SK-N-SH treated with all-trans-retinoic acid at 6 μM for 48 hours (cell line): ENCODE measurements at regions not wholly inside any gene's neighbourhood (a gene's known extent, or its start where the extent isn't known, plus 50 kb on each side); places are given as distances from the start of the nearest gene placed in this dataset.

ENCODE experiments used
- ATAC-seq: fragments of 200-7000 bp; cut with Tn5 transposase; 3 replicates; pipeline ENCODE4 v1.9.1; 2020; ENCODE audit warnings: mild to moderate bottlenecking, moderate library complexity
- ARNTL ChIP-seq: fragments of 450-650 bp; formaldehyde crosslinking; IDR thresholded peaks from 2 replicates; pipeline ENCODE4 v1.5.0; 2020; ENCODE audit warnings: low read depth, mild to moderate bottlenecking, moderate library complexity, borderline replicate concordance
- BACH2 ChIP-seq: fragments of 250-450 bp; sonication (Bioruptor Pico); IDR thresholded peaks from 2 replicates; pipeline ENCODE4 v1.9.0; 2021; ENCODE audit warnings: mild to moderate bottlenecking, borderline replicate concordance
- CREB5 ChIP-seq: fragments of 250-450 bp; sonication (Bioruptor Pico); IDR thresholded peaks from 2 replicates; pipeline ENCODE4 v1.5.1; 2020; ENCODE audit warnings: low read depth, mild to moderate bottlenecking, moderate library complexity
- CSDC2 ChIP-seq: fragments of 250-450 bp; sonication (Bioruptor Pico); IDR thresholded peaks from 2 replicates; pipeline ENCODE4 v1.5.0; 2020; ENCODE audit warnings: mild to moderate bottlenecking, moderate library complexity
- ESRRG ChIP-seq: fragments of 250-450 bp; sonication (Bioruptor Pico); IDR thresholded peaks from 2 replicates; pipeline ENCODE4 v1.6.1; 2021; ENCODE audit warnings: mild to moderate bottlenecking
- GLIS3 ChIP-seq: fragments of 250-450 bp; sonication (Bioruptor Pico); IDR thresholded peaks from 2 replicates; pipeline ENCODE4 v1.5.0; 2020; ENCODE audit warnings: mild to moderate bottlenecking, moderate library complexity
- ISL1 ChIP-seq: fragments of 250-450 bp; sonication (Bioruptor Pico); IDR thresholded peaks from 2 replicates; pipeline ENCODE4 v2.1.2; 2022; ENCODE audit warnings: mild to moderate bottlenecking, moderate library complexity
- OSR1 ChIP-seq: fragments of 250-450 bp; sonication (Bioruptor Pico); IDR thresholded peaks from 2 replicates; pipeline ENCODE4 v1.8.0; 2022; ENCODE audit warnings: moderate library complexity, mild to moderate bottlenecking, inconsistent platforms
- PPARA ChIP-seq: fragments of 250-450 bp; sonication (Bioruptor Pico); IDR thresholded peaks from 2 replicates; pipeline ENCODE4 v1.5.0; 2020; ENCODE audit warnings: mild to moderate bottlenecking, borderline replicate concordance
- RARB ChIP-seq: fragments of 250-450 bp; sonication (Bioruptor Pico); IDR thresholded peaks from 2 replicates; pipeline ENCODE4 v1.8.0; 2021; ENCODE audit warnings: mild to moderate bottlenecking, moderate library complexity
- SNAI2 ChIP-seq: fragments of 250-450 bp; sonication (Bioruptor Pico); IDR thresholded peaks from 2 replicates; pipeline ENCODE4 v1.5.0; 2020; ENCODE audit warnings: mild to moderate bottlenecking, moderate library complexity
- TCF4 ChIP-seq: fragments of 250-450 bp; sonication (Bioruptor Pico); IDR thresholded peaks from 2 replicates; pipeline ENCODE4 v1.8.0; 2021; ENCODE audit warnings: mild to moderate bottlenecking, moderate library complexity, borderline replicate concordance
- TOX ChIP-seq: fragments of 250-450 bp; sonication (Bioruptor Pico); IDR thresholded peaks from 2 replicates; pipeline ENCODE4 v1.8.0; 2021; ENCODE audit warnings: mild to moderate bottlenecking, moderate library complexity, borderline replicate concordance
- ZC3H10 ChIP-seq: fragments of 250-450 bp; sonication (Bioruptor Pico); IDR thresholded peaks from 2 replicates; pipeline ENCODE4 v1.5.1; 2021; ENCODE audit warnings: mild to moderate bottlenecking, moderate library complexity
- ZFP3 ChIP-seq: fragments of 250-450 bp; sonication (Bioruptor Pico); IDR thresholded peaks from 2 replicates; pipeline ENCODE4 v1.5.0; 2020; ENCODE audit warnings: mild to moderate bottlenecking, moderate library complexity
- ZFP30 ChIP-seq: fragments of 450-650 bp; formaldehyde crosslinking; IDR thresholded peaks from 2 replicates; pipeline ENCODE4 v1.5.0; 2022; ENCODE audit warnings: mild to moderate bottlenecking, moderate library complexity
- ZNF565 ChIP-seq: fragments of 450-650 bp; formaldehyde crosslinking; conservative IDR thresholded peaks from 2 replicates; pipeline ENCODE4 v1.5.0; 2020; ENCODE audit warnings: low read depth, mild to moderate bottlenecking, moderate library complexity
- ZNF8 ChIP-seq: fragments of 450-650 bp; formaldehyde crosslinking; IDR thresholded peaks from 2 replicates; pipeline ENCODE4 v1.5.0; 2020; ENCODE audit warnings: mild to moderate bottlenecking, moderate library complexity
- TF ChIP-seq, protein P1 (sequence below): fragments of 250-450 bp; sonication (Bioruptor Pico); IDR thresholded peaks from 2 replicates; pipeline ENCODE4 v1.5.0; 2020; ENCODE audit warnings: mild to moderate bottlenecking, moderate library complexity
- TF ChIP-seq, protein P2 (sequence below): fragments of 250-450 bp; sonication (Bioruptor Pico); IDR thresholded peaks from 2 replicates; pipeline ENCODE4 v1.5.1; 2021; ENCODE audit warnings: mild to moderate bottlenecking, moderate library complexity
- TF ChIP-seq, protein P3 (sequence below): fragments of 250-450 bp; sonication (Bioruptor Pico); IDR thresholded peaks from 2 replicates; pipeline ENCODE4 v1.8.0; 2020; ENCODE audit warnings: mild to moderate bottlenecking, moderate library complexity, borderline replicate concordance
- TF ChIP-seq, protein P4 (sequence below): fragments of 250-450 bp; sonication (Bioruptor Pico); IDR thresholded peaks from 2 replicates; pipeline ENCODE4 v1.8.0; 2021; ENCODE audit warnings: low read depth, mild to moderate bottlenecking, moderate library complexity, borderline replicate concordance

GRCh38 chr3:194994551-194994981, 276.4 kb downstream of the XXYLT1 start:
- no peak for TF ChIP-seq SNAI2
- TF ChIP-seq, protein P1, sequence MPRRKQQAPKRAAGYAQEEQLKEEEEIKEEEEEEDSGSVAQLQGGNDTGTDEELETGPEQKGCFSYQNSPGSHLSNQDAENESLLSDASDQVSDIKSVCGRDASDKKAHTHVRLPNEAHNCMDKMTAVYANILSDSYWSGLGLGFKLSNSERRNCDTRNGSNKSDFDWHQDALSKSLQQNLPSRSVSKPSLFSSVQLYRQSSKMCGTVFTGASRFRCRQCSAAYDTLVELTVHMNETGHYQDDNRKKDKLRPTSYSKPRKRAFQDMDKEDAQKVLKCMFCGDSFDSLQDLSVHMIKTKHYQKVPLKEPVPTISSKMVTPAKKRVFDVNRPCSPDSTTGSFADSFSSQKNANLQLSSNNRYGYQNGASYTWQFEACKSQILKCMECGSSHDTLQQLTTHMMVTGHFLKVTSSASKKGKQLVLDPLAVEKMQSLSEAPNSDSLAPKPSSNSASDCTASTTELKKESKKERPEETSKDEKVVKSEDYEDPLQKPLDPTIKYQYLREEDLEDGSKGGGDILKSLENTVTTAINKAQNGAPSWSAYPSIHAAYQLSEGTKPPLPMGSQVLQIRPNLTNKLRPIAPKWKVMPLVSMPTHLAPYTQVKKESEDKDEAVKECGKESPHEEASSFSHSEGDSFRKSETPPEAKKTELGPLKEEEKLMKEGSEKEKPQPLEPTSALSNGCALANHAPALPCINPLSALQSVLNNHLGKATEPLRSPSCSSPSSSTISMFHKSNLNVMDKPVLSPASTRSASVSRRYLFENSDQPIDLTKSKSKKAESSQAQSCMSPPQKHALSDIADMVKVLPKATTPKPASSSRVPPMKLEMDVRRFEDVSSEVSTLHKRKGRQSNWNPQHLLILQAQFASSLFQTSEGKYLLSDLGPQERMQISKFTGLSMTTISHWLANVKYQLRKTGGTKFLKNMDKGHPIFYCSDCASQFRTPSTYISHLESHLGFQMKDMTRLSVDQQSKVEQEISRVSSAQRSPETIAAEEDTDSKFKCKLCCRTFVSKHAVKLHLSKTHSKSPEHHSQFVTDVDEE = no peak
- TF ChIP-seq, protein P2, sequence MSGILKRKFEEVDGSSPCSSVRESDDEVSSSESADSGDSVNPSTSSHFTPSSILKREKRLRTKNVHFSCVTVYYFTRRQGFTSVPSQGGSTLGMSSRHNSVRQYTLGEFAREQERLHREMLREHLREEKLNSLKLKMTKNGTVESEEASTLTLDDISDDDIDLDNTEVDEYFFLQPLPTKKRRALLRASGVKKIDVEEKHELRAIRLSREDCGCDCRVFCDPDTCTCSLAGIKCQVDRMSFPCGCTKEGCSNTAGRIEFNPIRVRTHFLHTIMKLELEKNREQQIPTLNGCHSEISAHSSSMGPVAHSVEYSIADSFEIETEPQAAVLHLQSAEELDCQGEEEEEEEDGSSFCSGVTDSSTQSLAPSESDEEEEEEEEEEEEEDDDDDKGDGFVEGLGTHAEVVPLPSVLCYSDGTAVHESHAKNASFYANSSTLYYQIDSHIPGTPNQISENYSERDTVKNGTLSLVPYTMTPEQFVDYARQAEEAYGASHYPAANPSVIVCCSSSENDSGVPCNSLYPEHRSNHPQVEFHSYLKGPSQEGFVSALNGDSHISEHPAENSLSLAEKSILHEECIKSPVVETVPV = no peak
- no peak for TF ChIP-seq TCF4
- TF ChIP-seq ISL1 = no peak
- TF ChIP-seq ZFP3 = no peak
- TF ChIP-seq, protein P3, sequence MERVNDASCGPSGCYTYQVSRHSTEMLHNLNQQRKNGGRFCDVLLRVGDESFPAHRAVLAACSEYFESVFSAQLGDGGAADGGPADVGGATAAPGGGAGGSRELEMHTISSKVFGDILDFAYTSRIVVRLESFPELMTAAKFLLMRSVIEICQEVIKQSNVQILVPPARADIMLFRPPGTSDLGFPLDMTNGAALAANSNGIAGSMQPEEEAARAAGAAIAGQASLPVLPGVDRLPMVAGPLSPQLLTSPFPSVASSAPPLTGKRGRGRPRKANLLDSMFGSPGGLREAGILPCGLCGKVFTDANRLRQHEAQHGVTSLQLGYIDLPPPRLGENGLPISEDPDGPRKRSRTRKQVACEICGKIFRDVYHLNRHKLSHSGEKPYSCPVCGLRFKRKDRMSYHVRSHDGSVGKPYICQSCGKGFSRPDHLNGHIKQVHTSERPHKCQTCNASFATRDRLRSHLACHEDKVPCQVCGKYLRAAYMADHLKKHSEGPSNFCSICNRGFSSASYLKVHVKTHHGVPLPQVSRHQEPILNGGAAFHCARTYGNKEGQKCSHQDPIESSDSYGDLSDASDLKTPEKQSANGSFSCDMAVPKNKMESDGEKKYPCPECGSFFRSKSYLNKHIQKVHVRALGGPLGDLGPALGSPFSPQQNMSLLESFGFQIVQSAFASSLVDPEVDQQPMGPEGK (CRISPR knock-in tag) = no peak
- TF ChIP-seq PPARA (CRISPR knock-in tag) = no peak
- TF ChIP-seq ZC3H10 (CRISPR knock-in tag) = no peak
- no peak for TF ChIP-seq CREB5 (CRISPR knock-in tag)
- no peak for TF ChIP-seq ZNF565 (CRISPR knock-in tag)
- no peak for TF ChIP-seq ARNTL (CRISPR knock-in tag)
- TF ChIP-seq ZNF8 (CRISPR knock-in tag) = no peak
- no peak for TF ChIP-seq RARB (CRISPR knock-in tag)
- no peak for TF ChIP-seq CSDC2 (CRISPR knock-in tag)
- no peak for TF ChIP-seq BACH2
- no peak for TF ChIP-seq OSR1
- TF ChIP-seq TOX (CRISPR knock-in tag) = no peak
- TF ChIP-seq, all 23 proteins: peak for 0
- no peak for ATAC-seq

- no peak for ATAC-seq
- no peak for TF ChIP-seq ZC3H10 (CRISPR knock-in tag)
- TF ChIP-seq ZNF565 (CRISPR knock-in tag) = no peak
- no peak for TF ChIP-seq ARNTL (CRISPR knock-in tag)
- TF ChIP-seq, protein P2 = no peak
- TF ChIP-seq CSDC2 (CRISPR knock-in tag) = no peak
- TF ChIP-seq ZFP3 = no peak
- TF ChIP-seq CREB5 (CRISPR knock-in tag) = no peak
- TF ChIP-seq ESRRG = no peak
- TF ChIP-seq PPARA (CRISPR knock-in tag) = no peak
- TF ChIP-seq GLIS3 (CRISPR knock-in tag) = no peak
- TF ChIP-seq TOX (CRISPR knock-in tag) = no peak
- no peak for TF ChIP-seq TCF4
- TF ChIP-seq OSR1 = no peak
- TF ChIP-seq RARB (CRISPR knock-in tag) = no peak
- TF ChIP-seq, protein P1 = no peak
- no peak for TF ChIP-seq ZFP30
- TF ChIP-seq BACH2 = no peak
- TF ChIP-seq, protein P4, sequence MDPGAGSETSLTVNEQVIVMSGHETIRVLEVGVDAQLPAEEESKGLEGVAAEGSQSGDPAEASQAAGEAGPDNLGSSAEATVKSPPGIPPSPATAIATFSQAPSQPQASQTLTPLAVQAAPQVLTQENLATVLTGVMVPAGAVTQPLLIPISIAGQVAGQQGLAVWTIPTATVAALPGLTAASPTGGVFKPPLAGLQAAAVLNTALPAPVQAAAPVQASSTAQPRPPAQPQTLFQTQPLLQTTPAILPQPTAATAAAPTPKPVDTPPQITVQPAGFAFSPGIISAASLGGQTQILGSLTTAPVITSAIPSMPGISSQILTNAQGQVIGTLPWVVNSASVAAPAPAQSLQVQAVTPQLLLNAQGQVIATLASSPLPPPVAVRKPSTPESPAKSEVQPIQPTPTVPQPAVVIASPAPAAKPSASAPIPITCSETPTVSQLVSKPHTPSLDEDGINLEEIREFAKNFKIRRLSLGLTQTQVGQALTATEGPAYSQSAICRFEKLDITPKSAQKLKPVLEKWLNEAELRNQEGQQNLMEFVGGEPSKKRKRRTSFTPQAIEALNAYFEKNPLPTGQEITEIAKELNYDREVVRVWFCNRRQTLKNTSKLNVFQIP (CRISPR knock-in tag) = no peak
Observed at GRCh38 chr3:194995334-194995733, 275.6 kb downstream of the XXYLT1 start.
